Osteocyte (in vitro differentiated cells): ENCODE measurements at regions not wholly inside any gene's neighbourhood (a gene's known extent, or its start where the extent isn't known, plus 50 kb on each side); places are given as distances from the start of the nearest gene placed in this dataset.

ENCODE experiments used
- DNase-seq: peaks from one replicate; pipeline ENCODE4 v3.0.0; 2021; ENCODE audit warnings: mixed read lengths; ENCODE audit not compliant: unreplicated experiment; ENCODE audit errors: extremely low spot score
- H3K27ac Mint-ChIP-seq: one replicate; pipeline ENCODE4 v1.8.0; 2021; ENCODE audit warnings: mild to moderate bottlenecking, mixed read lengths; ENCODE audit not compliant: unreplicated experiment
- H3K27me3 Mint-ChIP-seq: one replicate; pipeline ENCODE4 v1.8.0; 2021; ENCODE audit warnings: mixed read lengths; ENCODE audit not compliant: unreplicated experiment
- H3K36me3 Mint-ChIP-seq: one replicate; pipeline ENCODE4 v1.8.0; 2021; ENCODE audit warnings: mixed read lengths; ENCODE audit not compliant: unreplicated experiment
- H3K4me1 Mint-ChIP-seq: one replicate; pipeline ENCODE4 v1.8.0; 2021; ENCODE audit warnings: mixed read lengths; ENCODE audit not compliant: unreplicated experiment
- H3K4me3 Mint-ChIP-seq: one replicate; pipeline ENCODE4 v1.8.0; 2021; ENCODE audit warnings: mild to moderate bottlenecking, moderate library complexity, mixed read lengths; ENCODE audit not compliant: unreplicated experiment
- H3K9me3 Mint-ChIP-seq: one replicate; pipeline ENCODE4 v1.8.0; 2021; ENCODE audit warnings: mixed read lengths; ENCODE audit not compliant: unreplicated experiment
- CTCF ChIP-seq: fragments of 200-600 bp; sonication (generic); IDR thresholded peaks from 2 replicates; pipeline ENCODE4 v1.5.0; 2021; ENCODE audit warnings: antibody characterized with exemption, mild to moderate bottlenecking, moderate library complexity

DNA sequence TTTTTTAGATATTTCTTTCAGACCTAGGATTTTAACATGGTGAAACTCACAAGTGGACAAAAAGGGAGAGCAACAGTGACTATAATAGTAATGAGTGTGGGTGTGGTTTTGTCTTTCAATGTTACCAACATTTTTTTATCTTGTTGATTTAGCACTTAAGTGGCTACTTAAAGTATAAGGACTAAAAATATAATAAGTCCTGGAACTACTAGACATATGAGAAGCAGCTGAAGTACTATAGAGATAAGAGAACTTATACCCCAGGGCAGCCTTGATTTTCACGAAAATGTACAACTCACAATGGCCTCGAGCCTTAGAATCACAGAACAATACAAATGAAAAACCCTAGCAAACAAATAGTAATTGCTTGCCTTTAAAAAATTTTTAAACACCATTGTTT is 1151.8 kb downstream of the TYW1 start:
- no peaks in the 10 kb centered on the region for H3K36me3 Mint-ChIP-seq
- no peak overlapping the region for H3K27ac Mint-ChIP-seq
- no peaks in the 10 kb centered on the region for H3K27me3 Mint-ChIP-seq
- TF ChIP-seq CTCF, result no peak
- no peak overlapping the region for H3K4me3 Mint-ChIP-seq
- DNase-seq, result no peak
- H3K4me1 Mint-ChIP-seq, result no peaks in the 10 kb centered on the region
- H3K9me3 Mint-ChIP-seq, result peaks cover 6% of the 10 kb centered on the region

- H3K27me3 Mint-ChIP-seq, result no peaks in the 10 kb centered on the region
- DNase-seq, result no peak
- no peaks in the 10 kb centered on the region for H3K36me3 Mint-ChIP-seq
- no peak overlapping the region for H3K4me3 Mint-ChIP-seq
- TF ChIP-seq CTCF, result no peak
- no peaks in the 10 kb centered on the region for H3K4me1 Mint-ChIP-seq
- H3K27ac Mint-ChIP-seq, result no peak overlapping the region
- H3K9me3 Mint-ChIP-seq, result peaks cover 10% of the 10 kb centered on the region
These were observed 1155.6 kb downstream of the TYW1 start for GRCh38 chr7:68152205-68152604.

- TF ChIP-seq CTCF, result no peak
- Mint-ChIP-seq H3K4me3 (no peak overlapping the region), H3K4me1 (no peaks in the 10 kb centered on the region), H3K27ac (no peak overlapping the region), H3K9me3 (peaks cover 5% of the 10 kb centered on the region), H3K36me3 (no peaks in the 10 kb centered on the region), H3K27me3 (no peaks in the 10 kb centered on the region)
- no peak for DNase-seq
These were observed 1159.0 kb downstream of the TYW1 start for GRCh38 chr7:68155676-68156075.

DNA sequence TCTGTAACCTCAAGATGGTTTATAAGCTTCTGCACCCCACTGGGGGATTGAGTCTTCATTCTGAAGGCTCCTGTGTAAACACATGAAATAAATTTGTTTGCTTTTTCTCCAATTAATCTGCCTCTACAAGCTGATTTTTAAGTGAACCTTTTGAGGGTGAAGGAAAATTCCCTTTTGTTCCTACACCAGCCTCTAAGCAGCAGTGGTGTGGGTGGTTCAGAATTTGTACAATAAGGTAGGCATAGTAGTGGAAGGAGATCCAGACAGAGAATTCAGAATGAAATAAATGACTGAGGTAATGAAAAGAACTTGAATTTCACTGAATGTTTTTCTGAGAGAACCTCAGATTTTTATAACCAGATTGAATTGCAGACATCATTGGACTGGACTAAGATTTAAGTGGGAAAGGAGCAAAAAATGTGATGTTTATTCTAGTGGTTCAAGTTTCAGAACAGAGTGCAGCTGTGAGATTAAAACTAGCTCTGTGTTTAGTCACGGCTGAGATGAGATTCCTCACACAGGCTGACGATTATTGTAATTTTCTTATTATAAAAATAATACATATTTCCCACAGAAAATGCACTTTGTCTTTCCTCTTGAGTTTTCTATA is 1162.2 kb downstream of the TYW1 start:
- no peak overlapping the region for H3K4me3 Mint-ChIP-seq
- no peak for DNase-seq
- no peaks in the 10 kb centered on the region for H3K36me3 Mint-ChIP-seq
- H3K27me3 Mint-ChIP-seq, result no peaks in the 10 kb centered on the region
- no peak overlapping the region for H3K27ac Mint-ChIP-seq
- TF ChIP-seq CTCF, result no peak
- H3K9me3 Mint-ChIP-seq, result peaks cover 5% of the 10 kb centered on the region
- H3K4me1 Mint-ChIP-seq, result no peaks in the 10 kb centered on the region

DNA sequence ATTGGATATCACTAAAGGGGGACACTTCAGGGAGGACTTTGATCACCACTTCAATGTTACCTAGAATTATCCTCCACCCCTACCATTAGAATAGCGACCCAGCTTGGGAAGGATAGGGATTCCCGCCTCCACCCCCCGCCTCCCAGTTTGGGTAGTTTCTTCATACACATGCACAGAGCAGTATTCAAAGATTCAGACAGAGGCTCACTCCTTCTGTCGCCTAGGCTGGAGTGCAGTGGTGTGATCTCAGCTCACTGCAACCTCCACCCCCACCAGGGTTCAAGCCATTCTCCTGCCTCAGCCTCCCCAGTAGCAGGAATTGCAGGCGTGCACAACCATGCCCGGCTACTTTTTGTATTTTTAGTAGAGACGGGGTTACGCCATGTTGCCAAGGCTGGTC is 1166.1 kb downstream of the TYW1 start:
- H3K27ac Mint-ChIP-seq, result no peak overlapping the region
- no peak overlapping the region for H3K4me3 Mint-ChIP-seq
- no peak for TF ChIP-seq CTCF
- no peaks in the 10 kb centered on the region for H3K36me3 Mint-ChIP-seq
- no peaks in the 10 kb centered on the region for H3K4me1 Mint-ChIP-seq
- H3K9me3 Mint-ChIP-seq, result peaks cover 9% of the 10 kb centered on the region
- DNase-seq, result no peak
- no peaks in the 10 kb centered on the region for H3K27me3 Mint-ChIP-seq
